Panc1 (cell line): ENCODE measurements at regions not wholly inside any gene's neighbourhood (a gene's known extent, or its start where the extent isn't known, plus 50 kb on each side); places are given as distances from the start of the nearest gene placed in this dataset.
"Not testable (repeated sequence)": the region's sequence is repeated elsewhere in the genome, so short reads cannot be mapped to it uniquely, and the experiment has no call there.

Experiments
- ATAC-seq: fragments of 200-7000 bp; cut with Tn5 transposase; 2 replicates; pipeline ENCODE4 v1.9.1; 2020; ENCODE audit warnings: mild to moderate bottlenecking, moderate library complexity
- BruUV-seq: library from RNA; stranded (reverse); fragments of 400-500 nt; replicated peaks from 2 replicates; lab custom pipeline; 2021; lab: Mats Ljungman, UMichigan
- CTCF ChIA-PET: fragments of 300-600 bp; sonication (Branson Sonifier 250); formaldehyde crosslinking; loops from one replicate; lab custom pipeline; 2022; ENCODE audit warnings: antibody characterized with exemption; lab: Charles Lee
- POLR2A ChIA-PET: fragments of 300-600 bp; sonication (Branson Sonifier 250); formaldehyde crosslinking; loops from one replicate; lab custom pipeline; 2022; ENCODE audit warnings: antibody characterized with exemption; lab: Charles Lee
- DNase-seq: peaks from one replicate; pipeline ENCODE4 v3.0.0-alpha.2; 2010; ENCODE audit warnings: low read depth, low spot score
- H3K27ac ChIP-seq: 2 replicates; pipeline ENCODE4 v1.5.1; 2011; ENCODE audit warnings: mild to moderate bottlenecking, low read length, inconsistent platforms
- H3K27me3 ChIP-seq: fragments of 200-500 bp; sonication (Bioruptor generic); 2 replicates; pipeline ENCODE4 v1.6.0; 2014; ENCODE audit warnings: low read length, inconsistent platforms; ENCODE audit not compliant: control insufficient read depth, insufficient read depth
- H3K36me3 ChIP-seq: fragments of 200-500 bp; sonication (Bioruptor generic); 2 replicates; pipeline ENCODE4 v1.5.1; 2014; ENCODE audit warnings: inconsistent platforms, mild to moderate bottlenecking, low read length, moderate library complexity; ENCODE audit not compliant: control insufficient read depth, insufficient read depth
- H3K4me1 ChIP-seq: 2 replicates; pipeline ENCODE4 v1.5.1; 2011; ENCODE audit warnings: inconsistent platforms, mild to moderate bottlenecking, low read length, moderate library complexity; ENCODE audit not compliant: control insufficient read depth, insufficient read depth
- H3K4me3 ChIP-seq, 2 experiments: 2 replicates each; pipeline ENCODE4 v1.5.1; 2011 to 2012; ENCODE audit warnings: low read depth in 2 of 2, low read length in 2 of 2, mild to moderate bottlenecking in 2 of 2, inconsistent platforms in 1 of 2, moderate library complexity in 1 of 2
- H3K9me3 ChIP-seq: fragments of 200-500 bp; sonication (Bioruptor generic); 2 replicates; pipeline ENCODE4 v1.5.1; 2014; ENCODE audit warnings: low read depth, mild to moderate bottlenecking, inconsistent platforms, low read length, moderate library complexity; ENCODE audit not compliant: control insufficient read depth, insufficient read depth
- CTCF ChIP-seq: fragments of 450-650 bp; IDR thresholded peaks from 2 replicates; pipeline ENCODE4 v1.5.1; 2017; ENCODE audit warnings: mild to moderate bottlenecking
- POLR2AphosphoS5 ChIP-seq: IDR thresholded peaks from 2 replicates; pipeline ENCODE4 v1.6.1; 2012; ENCODE audit warnings: mild to moderate bottlenecking, low read depth, low read length, moderate library complexity
- REST ChIP-seq, 2 experiments: IDR thresholded peaks; 2 replicates each; pipeline ENCODE4 v1.6.1; 2011 to 2012; ENCODE audit warnings: low read depth in 2 of 2, control low read depth in 1 of 2, low read length in 1 of 2, mild to moderate bottlenecking in 1 of 2, moderate library complexity in 1 of 2; ENCODE audit not compliant: insufficient read depth in 1 of 2
- SIN3A ChIP-seq: IDR thresholded peaks from 2 replicates; pipeline ENCODE4 v1.6.1; 2012; ENCODE audit warnings: low read depth, mild to moderate bottlenecking, low read length, moderate library complexity, borderline replicate concordance; ENCODE audit not compliant: insufficient read depth
- TCF7L2 ChIP-seq: IDR thresholded peaks from 2 replicates; pipeline ENCODE4 v1.6.1; 2011; ENCODE audit warnings: mild to moderate bottlenecking, low read depth, low read length, inconsistent platforms
- in situ Hi-C: cut with HindIII; loops from 2 replicates; pipeline ENCODE4 v1.10.0; 2016; ENCODE audit warnings: low sequenced_read_pairs, low pct_unique_long_range_greater_than_20kb
- intact Hi-C: fragments of 100-400 bp; cut with micrococcal nuclease; formaldehyde crosslinking; loops from one replicate; pipeline ENCODE4 v1.10.0; 2022; ENCODE audit not compliant: unreplicated experiment

- no peak for ATAC-seq
- TF ChIP-seq SIN3A (no peak), CTCF (no peak), TCF7L2 (no peak), POLR2AphosphoS5 (no peak), REST (IDR thresholded peaks at IDR 0.05; ENCODE audit: insufficient read depth in 1 of 2, low read depth in 2 of 2, low read length in 1 of 2) (no peak)
- in situ Hi-C loops, result no loop called here
Measured at GRCh38 chr1:103447471-103447870, 78.0 kb upstream of the RNPC3 start.

DNA sequence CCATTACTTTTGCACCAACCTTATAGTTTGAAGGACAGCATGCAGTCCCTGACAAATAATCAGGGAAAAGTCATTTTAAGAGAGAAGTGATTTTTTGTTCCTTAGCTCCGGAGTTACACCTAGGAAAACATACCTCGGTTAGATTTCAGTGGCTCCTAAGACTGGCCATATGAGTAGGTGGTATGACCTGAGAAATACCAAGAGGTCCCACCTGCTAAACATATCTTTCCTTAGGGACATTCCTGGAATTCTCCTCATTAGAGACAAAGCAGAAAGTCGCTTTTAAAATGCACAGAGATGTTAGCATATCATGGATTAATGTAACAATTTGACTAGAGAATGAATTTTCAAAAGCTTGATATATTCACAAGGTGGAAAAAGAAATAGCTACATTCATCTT, 84.2 kb upstream of the RNPC3 start:
- intact Hi-C loops, result no loop called here
- Histone ChIP-seq H3K27me3 (no peaks in the 10 kb centered on the region), H3K4me1 (no peaks in the 10 kb centered on the region), H3K27ac (no peak overlapping the region), H3K9me3 (no peaks in the 10 kb centered on the region; the same call in 1 of the 2 replicates), H3K36me3 (no peaks in the 10 kb centered on the region), H3K4me3 (no peak overlapping the region)
- TF ChIP-seq SIN3A (no peak), POLR2AphosphoS5 (no peak), CTCF (no peak), TCF7L2 (no peak), REST (IDR thresholded peaks at IDR 0.05; ENCODE audit: insufficient read depth in 1 of 2, low read depth in 2 of 2, low read length in 1 of 2) (no peak)
- DNase-seq, result no peak
- ChIA-PET POLR2A (no interaction called here), CTCF (no interaction called here)
- in situ Hi-C loops, result no loop called here
- no peak for ATAC-seq
- no TSS peak for BruUV-seq

More at GRCh38 chr1:103447471-103447870, 78.0 kb upstream of the RNPC3 start:
- Histone ChIP-seq H3K27ac (no peak overlapping the region), H3K4me1 (no peaks in the 10 kb centered on the region), H3K4me3 (no peak overlapping the region), H3K36me3 (no peaks in the 10 kb centered on the region), H3K27me3 (no peaks in the 10 kb centered on the region), H3K9me3 (no peaks in the 10 kb centered on the region)
- intact Hi-C loops, result no loop called here
- no peak for DNase-seq
- CTCF ChIA-PET, result no interaction called here
- POLR2A ChIA-PET, result interaction anchor here (0.6 kb wide), 1 partner anchor 98 kb away, joined by 3 read pairs; no protein-coding TSS in a partner anchor
- BruUV-seq, result no TSS peak

- POLR2A ChIA-PET, H3K9me3 ChIP-seq, H3K27ac ChIP-seq, H3K4me3 ChIP-seq, CTCF ChIA-PET, BruUV-seq, H3K4me1 ChIP-seq, H3K36me3 ChIP-seq, DNase-seq, intact Hi-C loops, ATAC-seq, in situ Hi-C loops, H3K27me3 ChIP-seq: not testable (repeated sequence)
Measured at GRCh38 chr1:103436568-103437100, 88.9 kb upstream of the RNPC3 start.
